MM.1S (cell line): ENCODE measurements at regions not wholly inside any gene's neighbourhood (a gene's known extent, or its start where the extent isn't known, plus 50 kb on each side); places are given as distances from the start of the nearest gene placed in this dataset.

Source experiments
- EZH2 ChIP-seq: fragments of 300-600 bp; sonication (generic); optimal IDR thresholded peaks from 2 replicates; pipeline ENCODE3; 2017; ENCODE audit warnings: low read depth, mild to moderate bottlenecking, antibody characterized with exemption, low read length, mixed read lengths
- TF ChIP-seq, protein P1 (sequence below): fragments of 300-600 bp; sonication (generic); IDR thresholded peaks from 2 replicates; pipeline ENCODE4 v1.5.1; 2016; ENCODE audit warnings: antibody characterized with exemption, low read length, mixed read lengths

DNA sequence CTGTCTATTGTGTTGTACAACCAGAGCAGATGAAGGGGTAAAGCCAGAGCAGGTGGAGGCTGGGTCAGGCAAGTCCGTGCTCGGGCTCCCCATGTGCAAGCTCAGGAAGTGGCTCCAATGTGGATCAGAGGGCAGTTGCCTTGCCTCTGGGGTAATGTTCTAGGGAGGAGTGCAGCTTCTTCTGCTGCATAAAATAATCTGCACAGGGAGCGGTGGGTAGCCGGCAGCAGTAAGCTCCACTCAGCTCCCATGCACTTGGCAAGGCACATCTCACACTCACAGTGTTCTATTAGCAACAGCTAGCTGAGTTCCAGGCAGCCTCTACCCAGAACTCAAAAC lies 565.3 kb upstream of the SLITRK1 start:
- TF ChIP-seq, protein P1, sequence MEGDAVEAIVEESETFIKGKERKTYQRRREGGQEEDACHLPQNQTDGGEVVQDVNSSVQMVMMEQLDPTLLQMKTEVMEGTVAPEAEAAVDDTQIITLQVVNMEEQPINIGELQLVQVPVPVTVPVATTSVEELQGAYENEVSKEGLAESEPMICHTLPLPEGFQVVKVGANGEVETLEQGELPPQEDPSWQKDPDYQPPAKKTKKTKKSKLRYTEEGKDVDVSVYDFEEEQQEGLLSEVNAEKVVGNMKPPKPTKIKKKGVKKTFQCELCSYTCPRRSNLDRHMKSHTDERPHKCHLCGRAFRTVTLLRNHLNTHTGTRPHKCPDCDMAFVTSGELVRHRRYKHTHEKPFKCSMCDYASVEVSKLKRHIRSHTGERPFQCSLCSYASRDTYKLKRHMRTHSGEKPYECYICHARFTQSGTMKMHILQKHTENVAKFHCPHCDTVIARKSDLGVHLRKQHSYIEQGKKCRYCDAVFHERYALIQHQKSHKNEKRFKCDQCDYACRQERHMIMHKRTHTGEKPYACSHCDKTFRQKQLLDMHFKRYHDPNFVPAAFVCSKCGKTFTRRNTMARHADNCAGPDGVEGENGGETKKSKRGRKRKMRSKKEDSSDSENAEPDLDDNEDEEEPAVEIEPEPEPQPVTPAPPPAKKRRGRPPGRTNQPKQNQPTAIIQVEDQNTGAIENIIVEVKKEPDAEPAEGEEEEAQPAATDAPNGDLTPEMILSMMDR = no peak
- no peak for TF ChIP-seq EZH2
